RWPE1 (cell line): ENCODE measurements at regions not wholly inside any gene's neighbourhood (a gene's known extent, or its start where the extent isn't known, plus 50 kb on each side); places are given as distances from the start of the nearest gene placed in this dataset.
"Not testable (repeated sequence)": the region's sequence is repeated elsewhere in the genome, so short reads cannot be mapped to it uniquely, and the experiment has no call there.

ENCODE experiments used
- CTCF ChIA-PET: fragments of 350-600 bp; sonication (Branson Sonifier 250); formaldehyde crosslinking; extraction: SDS; loops from one replicate; lab custom pipeline; 2021; lab: Yijun Ruan, JAX
- POLR2A ChIA-PET: fragments of 400-600 bp; formaldehyde crosslinking; extraction: SDS; loops from one replicate; lab custom pipeline; 2020; ENCODE audit warnings: antibody characterized with exemption; ENCODE audit not compliant: low non-redundant PET; lab: Yijun Ruan, JAX
- DNase-seq: peaks from one replicate; pipeline ENCODE4 v3.0.0; 2012; ENCODE audit warnings: low spot score
- H3K27ac ChIP-seq: fragments of 450-650 bp; 2 replicates; pipeline ENCODE4 v1.5.1; 2017
- TF ChIP-seq, protein P1 (sequence below): fragments of 450-650 bp; conservative IDR thresholded peaks from 2 replicates; pipeline ENCODE4 v1.5.1; 2017; ENCODE audit warnings: low read depth, mild to moderate bottlenecking

DNA sequence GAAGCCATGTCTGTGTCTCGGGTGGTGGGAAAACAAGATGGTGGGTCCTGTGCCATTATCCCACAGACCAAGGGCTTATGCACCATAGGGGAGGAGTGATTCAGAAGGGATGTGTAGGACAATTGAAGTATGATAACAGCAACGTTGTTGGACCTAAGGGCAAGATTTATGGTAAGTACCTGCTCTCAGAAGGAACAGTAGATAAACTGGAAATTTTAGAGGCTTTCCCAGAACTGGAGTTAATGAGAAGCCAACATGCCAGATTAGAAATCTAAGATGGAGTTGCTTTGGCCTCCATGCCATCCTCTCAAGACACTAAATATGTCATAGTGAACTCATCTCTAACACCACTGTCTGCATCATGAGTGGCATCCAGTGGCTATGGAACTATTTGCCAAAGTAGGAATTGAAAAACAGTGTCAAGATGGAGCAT, 84.7 kb upstream of the MYLIP start:
- CTCF ChIA-PET, result no interaction called here
- POLR2A ChIA-PET, result no interaction called here

DNA sequence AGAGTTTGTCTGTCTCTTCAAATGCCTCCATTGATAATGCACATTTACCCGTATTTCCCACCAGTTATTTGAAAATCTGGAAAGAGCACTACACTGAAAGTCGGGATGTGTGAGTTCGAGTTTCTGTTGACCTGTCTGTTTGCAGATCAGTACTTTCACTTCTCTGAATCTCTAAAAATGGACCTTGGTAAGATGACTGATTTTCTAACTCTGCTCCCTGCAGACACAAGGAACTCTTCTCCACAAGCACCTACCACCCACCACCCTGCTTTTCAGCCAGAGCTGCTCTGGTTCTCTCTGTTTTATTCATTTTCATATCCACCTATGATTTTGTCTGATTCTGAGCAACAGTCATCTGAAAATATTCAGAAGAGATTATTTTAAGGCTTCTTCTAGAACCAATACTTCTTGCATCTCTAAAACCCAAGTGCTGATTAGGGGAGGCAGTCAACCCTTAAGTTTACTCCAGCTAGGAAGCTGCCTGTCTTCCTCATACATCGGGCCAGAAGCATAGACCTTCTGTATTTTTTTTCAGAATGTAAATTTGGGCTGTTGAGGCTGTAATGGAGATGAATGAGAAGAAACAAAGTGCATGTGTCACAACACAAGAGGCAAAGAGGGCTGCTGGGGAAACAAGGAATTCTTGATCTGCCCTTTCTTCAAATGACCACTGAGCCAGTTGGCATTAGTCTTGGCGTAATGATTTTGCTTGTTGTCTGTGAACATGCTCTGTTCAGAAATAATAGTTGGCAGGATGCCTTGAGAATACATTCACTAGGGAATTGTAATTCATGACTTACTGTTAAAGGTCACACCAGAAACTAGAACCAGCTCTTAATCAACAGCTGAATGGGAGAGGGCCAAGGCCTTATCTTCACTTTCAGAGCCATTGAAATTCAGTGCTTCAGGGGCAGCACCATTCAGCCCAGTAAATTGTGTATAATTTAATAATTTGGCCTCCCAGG, 85.4 kb upstream of the MYLIP start:
- CTCF ChIA-PET, result no interaction called here
- H3K27ac ChIP-seq, result no peak overlapping the region
- DNase-seq, result no peak
- TF ChIP-seq, protein P1, sequence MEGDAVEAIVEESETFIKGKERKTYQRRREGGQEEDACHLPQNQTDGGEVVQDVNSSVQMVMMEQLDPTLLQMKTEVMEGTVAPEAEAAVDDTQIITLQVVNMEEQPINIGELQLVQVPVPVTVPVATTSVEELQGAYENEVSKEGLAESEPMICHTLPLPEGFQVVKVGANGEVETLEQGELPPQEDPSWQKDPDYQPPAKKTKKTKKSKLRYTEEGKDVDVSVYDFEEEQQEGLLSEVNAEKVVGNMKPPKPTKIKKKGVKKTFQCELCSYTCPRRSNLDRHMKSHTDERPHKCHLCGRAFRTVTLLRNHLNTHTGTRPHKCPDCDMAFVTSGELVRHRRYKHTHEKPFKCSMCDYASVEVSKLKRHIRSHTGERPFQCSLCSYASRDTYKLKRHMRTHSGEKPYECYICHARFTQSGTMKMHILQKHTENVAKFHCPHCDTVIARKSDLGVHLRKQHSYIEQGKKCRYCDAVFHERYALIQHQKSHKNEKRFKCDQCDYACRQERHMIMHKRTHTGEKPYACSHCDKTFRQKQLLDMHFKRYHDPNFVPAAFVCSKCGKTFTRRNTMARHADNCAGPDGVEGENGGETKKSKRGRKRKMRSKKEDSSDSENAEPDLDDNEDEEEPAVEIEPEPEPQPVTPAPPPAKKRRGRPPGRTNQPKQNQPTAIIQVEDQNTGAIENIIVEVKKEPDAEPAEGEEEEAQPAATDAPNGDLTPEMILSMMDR, result no peak
- POLR2A ChIA-PET, result no interaction called here

More for the DNA sequence above, 84.7 kb upstream of the MYLIP start:
- DNase-seq, result no peak
- no peak overlapping the region for H3K27ac ChIP-seq
- TF ChIP-seq, protein P1, result no peak

DNA sequence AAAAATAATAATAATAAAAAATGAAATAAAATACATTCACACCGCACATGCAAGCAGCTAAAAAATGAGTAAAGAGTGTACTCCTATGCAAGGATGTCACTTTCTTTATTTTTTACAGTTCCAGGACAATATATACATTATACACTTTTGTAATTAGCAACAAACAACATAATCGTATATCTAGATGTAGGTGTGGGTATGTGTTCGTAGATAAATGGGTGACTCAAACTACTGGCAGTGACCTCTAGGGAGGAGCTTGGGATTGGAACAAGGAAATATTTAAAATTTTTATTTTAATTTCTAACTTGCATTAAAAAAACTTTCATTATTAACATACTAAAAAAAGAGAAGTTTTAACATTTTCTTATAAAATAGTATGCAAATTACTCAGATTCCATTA, 86.1 kb upstream of the MYLIP start:
- POLR2A ChIA-PET, result no interaction called here
- no peak for DNase-seq
- TF ChIP-seq, protein P1, result no peak
- CTCF ChIA-PET, result no interaction called here
- no peak overlapping the region for H3K27ac ChIP-seq

DNA sequence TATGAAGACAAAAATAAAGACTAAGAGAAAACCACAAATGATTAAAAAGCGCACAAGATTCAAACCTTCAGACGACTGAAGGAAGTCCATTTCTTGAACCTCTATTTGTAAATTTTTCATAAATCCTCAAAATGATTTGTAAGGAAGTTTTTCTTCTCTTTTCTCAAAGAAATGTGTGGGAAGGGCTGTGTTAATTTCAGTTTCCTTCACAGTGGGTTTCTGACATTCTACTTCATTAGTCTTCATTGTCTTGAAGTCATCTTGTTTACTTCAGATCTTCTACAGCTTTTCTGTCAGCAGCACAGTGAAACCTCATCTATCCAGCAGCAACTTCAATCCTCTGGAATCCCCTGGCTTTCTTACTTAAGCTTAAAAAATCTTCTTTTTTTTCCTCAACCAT, 87.6 kb upstream of the MYLIP start:
- ChIA-PET POLR2A (no interaction called here), CTCF (no interaction called here)
- H3K27ac ChIP-seq, result no peak overlapping the region

DNA sequence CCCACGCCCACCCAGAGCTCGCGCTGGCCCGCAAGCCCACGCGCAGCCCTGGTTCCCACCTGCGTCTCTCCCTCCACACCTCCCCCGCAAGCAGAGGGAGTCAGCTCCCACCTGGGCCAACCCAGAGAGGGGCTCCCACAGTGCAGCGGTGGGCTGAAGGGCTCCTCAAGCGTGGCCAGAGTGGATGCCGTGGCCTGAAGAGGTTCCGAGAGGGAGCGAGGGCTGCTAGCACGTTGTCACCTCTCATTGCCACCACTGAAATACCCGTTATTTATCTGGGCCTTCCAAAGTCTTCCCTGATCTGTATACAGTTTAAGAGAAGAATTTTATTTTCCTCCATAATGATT, 88.3 kb upstream of the MYLIP start:
- no peak overlapping the region for H3K27ac ChIP-seq
- ChIA-PET POLR2A (no interaction called here), CTCF (no interaction called here)
- DNase-seq, result no peak
- TF ChIP-seq, protein P1, result no peak

More for the DNA sequence above, 87.6 kb upstream of the MYLIP start:
- TF ChIP-seq, protein P1, result no peak
- no peak for DNase-seq

DNA sequence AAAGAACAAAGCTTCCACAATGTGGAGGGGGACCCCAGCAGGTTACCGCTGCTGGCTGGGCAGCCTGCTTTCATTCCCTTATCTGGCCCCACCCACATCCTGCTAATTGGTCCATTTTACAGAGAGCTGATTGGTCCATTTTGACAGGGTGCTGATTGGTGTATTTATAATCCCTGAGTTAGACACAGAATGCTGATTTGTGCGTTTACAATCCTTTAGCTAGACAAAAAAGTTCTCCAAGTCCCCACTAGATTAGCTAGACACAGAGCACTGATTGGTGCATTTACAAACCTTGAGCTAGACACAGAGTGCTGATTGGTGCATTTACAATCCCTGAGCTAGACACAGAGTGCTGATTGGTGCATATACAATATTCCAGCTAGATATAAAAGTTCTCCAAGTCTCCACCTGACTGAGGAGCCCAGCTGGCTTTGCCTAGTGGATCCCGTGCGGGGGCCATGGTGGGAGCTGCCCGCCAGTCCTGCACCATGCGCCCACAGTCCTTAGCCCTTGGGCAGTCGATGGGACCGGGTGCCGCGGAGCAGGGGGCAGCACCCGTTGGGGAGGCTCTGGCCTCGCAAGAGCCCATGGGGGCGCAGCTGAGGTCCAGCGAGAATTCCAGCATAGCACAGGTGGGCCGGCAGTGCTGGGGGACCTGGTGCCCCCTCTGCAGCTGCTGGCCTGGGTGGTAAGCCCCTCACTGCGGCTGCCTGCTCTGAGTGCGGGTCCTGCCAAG, 88.8 kb upstream of the MYLIP start:
- DNase-seq, H3K27ac ChIP-seq, POLR2A ChIA-PET, CTCF ChIA-PET: not testable (repeated sequence)
